ENCODE measurements at regions not wholly inside any gene's neighbourhood (a gene's known extent, or its start where the extent isn't known, plus 50 kb on each side); places are given as distances from the start of the nearest gene placed in this dataset.

DNA sequence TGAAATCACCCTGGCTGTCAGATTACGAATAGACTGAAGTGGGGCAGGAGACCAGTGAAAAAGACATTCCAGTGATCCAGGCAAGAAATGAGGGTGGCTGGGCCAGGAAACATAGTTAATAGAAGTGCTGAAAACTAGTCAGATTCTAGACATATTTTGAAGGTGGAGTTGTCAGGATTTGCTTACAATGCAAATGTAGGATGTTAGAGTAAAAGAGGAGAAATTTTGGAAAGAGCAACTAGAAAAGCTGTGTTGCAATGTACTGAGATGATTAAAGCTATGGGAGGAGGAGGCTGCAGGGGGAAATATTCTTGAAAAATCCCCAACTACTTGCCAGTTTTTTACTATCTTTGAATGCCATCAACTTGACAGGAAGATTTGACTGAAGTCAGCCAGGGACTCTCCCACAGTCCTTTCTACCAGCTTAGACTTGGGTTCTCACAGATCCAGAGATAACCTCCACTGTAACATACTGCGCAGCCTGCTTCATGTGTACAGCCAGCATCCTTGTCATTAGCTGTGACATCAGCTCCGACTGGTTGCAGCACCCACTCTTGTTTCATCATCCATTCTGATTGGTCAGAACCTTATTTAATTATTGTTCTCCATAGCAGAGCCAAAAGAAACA is 109.7 kb downstream of the TSEN15 start:
- Histone ChIP-seq H3K18ac (ENCODE audit: insufficient read length, low read depth, low read length) (no peak overlapping the region), H3K56ac (ENCODE audit: insufficient read length, low read depth, low read length) (no peak overlapping the region), H3K9ac (ENCODE audit: extremely low read depth, insufficient read length, low read length) (no peak overlapping the region), H3K4me1 (ENCODE audit: insufficient read depth, low read length) (peaks cover 3% of the 10 kb centered on the region; the same call in 1 of the 2 replicates), H3K27ac (ENCODE audit: insufficient read length, low read depth, low read length) (no peak overlapping the region), H4K91ac (ENCODE audit: insufficient read length, low read depth, low read length) (no peak overlapping the region), H2BK120ac (ENCODE audit: low read depth, low read length, poor library complexity, severe bottlenecking) (no peak overlapping the region), H3T11ph (ENCODE audit: low read length) (no peak overlapping the region), H2BK20ac (ENCODE audit: low read depth, low read length, poor library complexity, severe bottlenecking) (no peak overlapping the region), H3K23me2 (ENCODE audit: insufficient read length, low read depth, low read length, poor library complexity, severe bottlenecking) (no peaks in the 10 kb centered on the region), H3K4me2 (ENCODE audit: insufficient read depth, insufficient read length, low read length) (no peak overlapping the region), H3K79me2 (ENCODE audit: insufficient read depth, low read length) (no peaks in the 10 kb centered on the region), H4K8ac (replicated peaks; ENCODE audit: insufficient read length, low read depth, low read length) (no peak overlapping the region), H3K27me3 (ENCODE audit: insufficient read depth, low read length) (no peaks in the 10 kb centered on the region), H2BK12ac (ENCODE audit: insufficient read length, low read depth, low read length) (no peak overlapping the region), H3K14ac (ENCODE audit: insufficient read depth, low read length) (no peak overlapping the region), H3K9me3 (ENCODE audit: control insufficient read depth, low read depth, low read length) (no peaks in the 10 kb centered on the region), H4K5ac (ENCODE audit: insufficient read length, low read depth, low read length) (no peak overlapping the region), H2BK15ac (ENCODE audit: low read depth, low read length) (no peak overlapping the region), H2AK5ac (ENCODE audit: insufficient read length, low read length) (no peak overlapping the region), H3K79me1 (ENCODE audit: insufficient read depth, low read depth, low read length, poor library complexity, severe bottlenecking) (no peaks in the 10 kb centered on the region), H2BK5ac (ENCODE audit: insufficient read length, low read length) (no peak overlapping the region), H3K23ac (ENCODE audit: insufficient read length, low read depth, low read length) (no peak overlapping the region), H2AFZ (ENCODE audit: low read length) (no peak overlapping the region), H4K20me1 (ENCODE audit: control insufficient read depth, insufficient read depth, insufficient read length) (no peaks in the 10 kb centered on the region), H3K4ac (ENCODE audit: low read depth, low read length) (no peak overlapping the region)
- no peaks in the 10 kb centered on the region for H3K27me3 Mint-ChIP-seq (ENCODE audit: low read depth)
- H3K4me3 Mint-ChIP-seq = no peak overlapping the region
- DNase-seq = no peak
- TF ChIP-seq, protein P1, sequence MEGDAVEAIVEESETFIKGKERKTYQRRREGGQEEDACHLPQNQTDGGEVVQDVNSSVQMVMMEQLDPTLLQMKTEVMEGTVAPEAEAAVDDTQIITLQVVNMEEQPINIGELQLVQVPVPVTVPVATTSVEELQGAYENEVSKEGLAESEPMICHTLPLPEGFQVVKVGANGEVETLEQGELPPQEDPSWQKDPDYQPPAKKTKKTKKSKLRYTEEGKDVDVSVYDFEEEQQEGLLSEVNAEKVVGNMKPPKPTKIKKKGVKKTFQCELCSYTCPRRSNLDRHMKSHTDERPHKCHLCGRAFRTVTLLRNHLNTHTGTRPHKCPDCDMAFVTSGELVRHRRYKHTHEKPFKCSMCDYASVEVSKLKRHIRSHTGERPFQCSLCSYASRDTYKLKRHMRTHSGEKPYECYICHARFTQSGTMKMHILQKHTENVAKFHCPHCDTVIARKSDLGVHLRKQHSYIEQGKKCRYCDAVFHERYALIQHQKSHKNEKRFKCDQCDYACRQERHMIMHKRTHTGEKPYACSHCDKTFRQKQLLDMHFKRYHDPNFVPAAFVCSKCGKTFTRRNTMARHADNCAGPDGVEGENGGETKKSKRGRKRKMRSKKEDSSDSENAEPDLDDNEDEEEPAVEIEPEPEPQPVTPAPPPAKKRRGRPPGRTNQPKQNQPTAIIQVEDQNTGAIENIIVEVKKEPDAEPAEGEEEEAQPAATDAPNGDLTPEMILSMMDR (conservative IDR thresholded peaks at IDR 0.05) = no peak
- no CpG with 5 or more reads among the region's 3 CpGs for WGBS (ENCODE audit: extremely low coverage, insufficient read length, low lambda C conversion rate)
- no peaks in the 10 kb centered on the region for H3K9me3 Mint-ChIP-seq
- H3K27ac Mint-ChIP-seq = no peak overlapping the region
- H3K36me3 Mint-ChIP-seq (ENCODE audit: insufficient read depth in 1 of 3, low read depth in 3 of 3) = no peaks in the 10 kb centered on the region
- peaks cover 7 to 13% of the 10 kb centered on the region in 2 experiments for H3K4me1 Mint-ChIP-seq
